H54 (cell line): ENCODE measurements at regions not wholly inside any gene's neighbourhood (a gene's known extent, or its start where the extent isn't known, plus 50 kb on each side); places are given as distances from the start of the nearest gene placed in this dataset.

Experiments used
- DNase-seq: peaks from one replicate; pipeline ENCODE4 v3.0.0; 2011; ENCODE audit warnings: low spot score, mixed read lengths; ENCODE audit not compliant: insufficient read length
- FAIRE-seq: peaks from 3 replicates; lab custom pipeline; 2011; peaks lifted over from hg19 to GRCh38; lab: Jason Lieb, UNC
- POLR2A ChIP-seq: IDR thresholded peaks from 2 replicates; pipeline ENCODE4 v1.6.1; 2011; ENCODE audit warnings: low read depth, mild to moderate bottlenecking, low read length

DNA sequence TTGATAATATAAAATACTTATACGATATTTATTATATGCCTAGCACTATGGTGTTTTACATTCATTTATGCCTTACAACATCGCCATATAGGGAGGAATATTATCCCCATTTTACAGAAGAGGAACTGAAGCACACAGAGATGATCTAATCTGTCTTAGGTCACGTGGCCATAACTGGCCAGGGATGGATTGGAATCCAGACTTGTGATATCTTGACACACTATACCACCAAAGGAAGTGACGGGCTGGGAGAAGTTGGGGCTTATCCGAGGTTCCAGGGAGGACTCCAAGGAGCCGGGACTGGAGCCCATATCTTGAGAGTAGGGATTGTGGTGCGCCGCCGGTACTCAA, 129.8 kb downstream of the TMEM174 start:
- no peak for FAIRE-seq
- no peak for DNase-seq
- TF ChIP-seq POLR2A = no peak

GRCh38 chr5:73301208-73301901, 128.4 kb downstream of the TMEM174 start:
- FAIRE-seq (no peak), DNase-seq (no peak)
- TF ChIP-seq POLR2A = no peak

DNA sequence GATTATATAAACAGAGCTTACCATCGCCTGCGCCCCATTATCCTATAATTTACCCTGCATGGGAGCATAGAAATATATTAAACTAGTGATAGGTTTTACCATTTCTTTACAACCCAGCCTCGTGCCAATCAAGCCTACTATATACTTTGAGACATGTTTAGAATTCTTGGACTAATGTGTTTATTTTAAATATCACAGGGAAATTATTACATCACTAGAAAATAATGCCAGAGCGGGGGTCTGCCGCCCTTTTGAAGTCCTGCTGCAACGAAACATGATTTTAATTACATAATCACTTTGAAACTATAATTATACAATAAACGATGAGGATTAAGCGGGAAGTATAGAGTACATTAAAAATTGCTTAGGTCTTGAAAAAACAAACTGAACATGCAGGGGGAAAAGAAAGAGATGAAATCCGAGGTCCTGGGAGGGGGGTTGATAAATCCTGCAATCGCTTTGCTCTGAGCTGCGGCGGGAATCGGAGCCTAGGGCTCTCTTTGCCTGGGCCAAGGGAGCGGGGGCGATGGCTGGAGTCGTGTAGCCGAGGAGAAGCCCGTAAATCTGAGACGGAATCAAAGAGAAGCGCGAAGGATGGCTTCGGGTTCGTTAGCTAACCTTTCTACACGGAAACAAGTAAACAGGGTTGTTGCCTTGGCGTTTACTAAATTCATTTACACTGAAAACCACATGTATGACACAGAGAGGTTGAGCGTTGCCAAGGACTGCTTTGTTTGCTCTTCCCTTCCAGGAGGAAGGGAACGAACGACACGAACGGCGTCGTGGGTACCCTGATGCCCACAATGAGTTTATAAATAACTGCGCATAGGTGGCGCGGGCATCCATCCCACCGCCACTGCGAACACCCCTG, 127.6 kb downstream of the TMEM174 start:
- no peak for TF ChIP-seq POLR2A
- FAIRE-seq (no peak), DNase-seq (no peak)

DNA sequence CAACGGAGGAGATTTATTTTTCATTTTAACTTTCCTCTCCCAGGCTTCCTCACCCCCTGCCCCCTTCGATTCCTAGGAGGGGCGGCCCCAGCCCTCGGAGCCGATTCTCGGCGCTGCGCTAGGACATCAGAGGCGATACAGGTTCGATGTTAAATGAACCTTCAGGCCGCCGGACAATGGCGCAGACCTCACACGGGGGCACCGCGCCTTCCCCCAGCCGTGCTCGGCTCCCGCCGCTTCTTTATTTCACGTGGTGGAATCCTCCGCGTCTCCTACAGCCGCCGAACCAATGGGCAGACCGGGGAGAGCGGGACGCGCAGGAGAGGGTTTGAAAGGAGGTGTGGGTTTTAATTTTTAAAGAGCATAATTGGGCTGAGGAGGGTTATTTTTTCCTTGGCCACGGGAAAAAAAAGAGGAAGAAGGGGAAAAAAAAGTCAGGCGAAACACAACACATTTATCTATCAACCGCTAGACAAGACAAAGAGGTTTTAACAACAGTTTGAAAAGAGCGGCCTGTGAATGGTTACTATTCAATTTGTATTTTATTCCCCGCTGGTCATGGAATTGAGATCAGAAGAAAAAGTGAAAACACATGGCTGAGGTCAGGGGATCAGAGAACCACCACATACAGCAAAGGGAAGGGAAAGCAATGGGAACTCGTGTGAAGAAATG, 126.8 kb downstream of the TMEM174 start:
- no peak for DNase-seq
- TF ChIP-seq POLR2A = no peak
- no peak for FAIRE-seq

DNA sequence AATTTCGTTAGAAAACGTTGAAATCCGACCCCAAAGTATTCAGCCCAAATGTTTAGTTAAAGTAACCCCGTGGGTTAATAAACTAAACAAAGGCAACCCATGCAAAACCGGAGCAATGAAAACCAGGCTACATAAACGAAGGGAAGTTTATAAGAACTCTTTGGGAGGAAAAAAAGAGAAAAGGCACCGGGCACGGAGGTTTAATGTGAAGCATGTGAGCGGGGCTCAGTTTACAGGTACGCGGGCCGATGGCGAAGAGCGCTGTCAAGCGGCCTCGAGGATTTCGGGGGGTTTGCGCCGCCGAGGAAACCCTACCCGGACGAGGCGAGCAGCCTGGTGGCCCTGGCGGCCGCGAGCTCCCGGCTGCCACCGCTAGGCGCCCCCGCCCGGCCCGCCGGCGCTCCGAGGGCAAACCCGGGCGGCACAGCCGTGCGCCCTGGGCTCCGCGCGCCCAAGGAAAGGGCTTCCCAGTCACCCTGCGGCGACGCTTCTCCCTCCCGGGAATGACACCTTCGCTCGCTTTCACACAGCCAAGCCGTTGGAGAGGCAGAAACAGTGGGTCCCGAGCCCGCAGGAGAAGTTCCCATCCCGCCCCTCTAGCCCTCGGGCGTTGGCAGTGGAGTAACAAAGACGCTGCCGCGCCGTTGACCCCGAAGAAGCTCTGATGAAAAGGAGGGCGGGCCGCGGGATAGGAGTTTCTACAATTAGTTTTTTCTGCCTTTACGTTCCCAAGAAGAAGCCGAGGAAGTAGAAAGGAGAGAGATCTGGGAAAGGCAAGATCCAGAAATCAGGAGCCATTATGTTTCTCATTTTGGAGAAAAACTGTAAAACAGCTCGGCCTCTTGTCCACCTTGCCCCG, 126.0 kb downstream of the TMEM174 start:
- DNase-seq (no peak), FAIRE-seq (no peak)
- TF ChIP-seq POLR2A = no peak

DNA sequence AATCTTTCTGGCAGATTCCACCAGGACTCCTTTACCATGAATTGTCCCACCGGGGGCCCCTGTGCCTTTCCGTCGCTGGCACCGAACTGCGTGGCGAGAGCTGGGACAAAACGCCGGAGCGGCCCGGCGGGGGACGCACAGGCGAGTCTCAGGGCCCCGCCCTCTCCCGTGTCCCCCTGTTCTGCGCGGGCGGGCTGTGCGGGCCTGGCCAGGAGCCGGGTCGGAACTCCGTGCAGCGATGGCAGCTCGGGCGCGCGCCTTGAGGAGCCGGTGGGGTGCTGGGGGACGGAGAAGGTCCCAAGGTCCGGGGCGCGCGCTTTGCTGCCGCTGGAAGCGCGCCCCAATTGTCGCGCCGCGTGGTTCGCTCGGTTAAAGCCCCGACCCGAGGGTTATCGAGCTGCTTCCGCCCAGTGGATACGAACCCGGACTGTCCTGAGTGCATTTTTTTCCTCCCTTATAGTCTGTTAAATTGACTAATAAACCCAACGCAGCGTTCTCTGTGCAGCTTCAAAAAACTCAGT, 125.3 kb downstream of the TMEM174 start:
- FAIRE-seq = no peak
- DNase-seq = no peak
- TF ChIP-seq POLR2A = no peak

GRCh38 chr5:73297430-73297829, 124.4 kb downstream of the TMEM174 start:
- DNase-seq = no peak
- FAIRE-seq = no peak

DNA sequence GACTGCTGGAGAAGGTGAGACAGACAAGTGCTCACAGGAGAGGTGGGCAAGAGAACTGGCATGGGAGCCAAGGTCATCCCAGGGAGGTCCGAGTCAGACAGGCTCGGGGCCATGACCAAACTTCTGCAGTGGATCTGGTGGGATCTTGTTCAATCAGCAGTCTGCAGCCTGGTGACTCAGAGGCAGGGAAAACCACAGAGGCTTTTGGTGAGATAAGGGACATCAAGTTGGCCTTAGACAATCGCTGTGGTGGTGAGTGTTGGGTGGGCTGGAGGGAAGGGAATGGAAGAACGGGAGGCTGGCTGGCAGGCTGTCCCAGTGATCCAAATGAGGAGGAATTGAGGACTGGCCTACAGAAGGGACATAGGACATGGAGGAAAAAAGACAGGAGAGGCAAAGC, 123.8 kb downstream of the TMEM174 start:
- TF ChIP-seq POLR2A = no peak
- FAIRE-seq (peak; percentile 15), DNase-seq (peak; percentile 83)

More at GRCh38 chr5:73297430-73297829, 124.4 kb downstream of the TMEM174 start:
- TF ChIP-seq POLR2A = no peak

- FAIRE-seq (no peak), DNase-seq (no peak)
- TF ChIP-seq POLR2A = no peak
These were observed 122.9 kb downstream of the TMEM174 start for GRCh38 chr5:73295921-73296320.

DNA sequence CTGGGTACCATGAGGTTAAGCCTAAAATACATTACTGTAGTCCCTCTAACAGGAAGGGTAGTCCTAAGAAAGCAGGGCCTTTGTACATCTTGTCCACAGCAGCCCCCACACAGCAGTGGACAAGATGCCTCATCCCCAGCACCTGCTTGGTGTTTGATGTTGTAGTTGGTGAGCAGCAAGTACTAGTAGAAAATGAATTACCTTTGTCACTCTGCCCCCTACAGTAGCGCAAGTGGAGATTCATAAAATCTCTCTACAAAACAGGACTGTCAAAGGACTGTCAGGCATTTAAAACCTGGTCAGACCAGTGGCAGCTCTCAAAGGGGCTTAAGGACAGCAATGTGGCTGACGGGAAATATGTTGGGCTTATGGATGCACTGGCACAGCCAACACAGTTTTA, 122.5 kb downstream of the TMEM174 start:
- TF ChIP-seq POLR2A = no peak
- no peak for DNase-seq
- no peak for FAIRE-seq

GRCh38 chr5:73292816-73293459, 119.9 kb downstream of the TMEM174 start:
- no peak for TF ChIP-seq POLR2A
- FAIRE-seq (no peak), DNase-seq (no peak)

GRCh38 chr5:73291873-73292272, 118.9 kb downstream of the TMEM174 start:
- FAIRE-seq = no peak
- DNase-seq = no peak
- TF ChIP-seq POLR2A = no peak

DNA sequence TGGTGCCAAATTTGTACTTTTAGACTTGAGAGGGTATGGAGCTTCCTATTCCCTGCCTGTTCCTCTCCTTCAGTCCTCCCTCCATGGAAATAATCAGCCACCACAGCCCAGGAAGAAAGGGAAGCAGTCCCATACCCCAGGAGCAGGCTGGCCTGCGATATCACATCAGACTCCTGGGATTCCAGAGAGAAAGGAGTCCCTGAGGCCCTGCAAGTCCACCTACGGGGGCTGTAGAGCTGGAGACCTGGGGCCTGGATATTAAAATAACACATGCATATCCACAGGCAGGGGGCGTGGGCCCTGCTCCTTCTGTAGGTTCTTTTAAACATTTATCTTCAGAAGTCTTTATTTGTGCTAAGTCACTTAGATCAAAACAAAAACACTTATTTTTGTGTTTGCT, 117.2 kb downstream of the TMEM174 start:
- no peak for FAIRE-seq

More for the DNA sequence above, 117.2 kb downstream of the TMEM174 start:
- no peak for DNase-seq
- TF ChIP-seq POLR2A = no peak
